ENCODE measurements at regions not wholly inside any gene's neighbourhood (a gene's known extent, or its start where the extent isn't known, plus 50 kb on each side); places are given as distances from the start of the nearest gene placed in this dataset.

- 84% methylated on average over 6 of the region's 6 CpGs for WGBS (ENCODE audit: low lambda C conversion rate, missing lambda C conversion rate)
- H3K27ac ChIP-seq = no peak overlapping the region
- no peaks in the 10 kb centered on the region for H3K27me3 ChIP-seq
- H3K36me3 ChIP-seq (replicated peaks; ENCODE audit: insufficient read depth, low read depth) = no peaks in the 10 kb centered on the region
- no peak overlapping the region for H3K4me3 ChIP-seq
- H3K9me3 ChIP-seq (ENCODE audit: low read depth) = no peaks in the 10 kb centered on the region
- H3K9me2 ChIP-seq (replicated peaks; ENCODE audit: insufficient read depth) = no peaks in the 10 kb centered on the region
- DNase-seq (ENCODE audit: low spot score) = no peak
- no peak overlapping the region for H3K4me2 ChIP-seq
- H4K20me1 ChIP-seq (ENCODE audit: insufficient read depth, poor library complexity, severe bottlenecking) = no peaks in the 10 kb centered on the region
- no peaks in the 10 kb centered on the region for H3K4me1 ChIP-seq (ENCODE audit: insufficient read depth)
- H3K79me2 ChIP-seq = no peaks in the 10 kb centered on the region
- no peak overlapping the region for H2AFZ ChIP-seq
- no peak for TF ChIP-seq CTCF (IDR thresholded peaks at IDR 0.05; ENCODE audit: poor library complexity)
- TF ChIP-seq EZH2phosphoT487 (IDR thresholded peaks at IDR 0.05; ENCODE audit: low read depth, severe bottlenecking, unreplicated experiment) = no peak
- TF ChIP-seq EZH2 (IDR thresholded peaks at IDR 0.05; ENCODE audit: borderline replicate concordance) = no peak
Observed at GRCh38 chr2:128645631-128646030, 327.0 kb upstream of the HS6ST1 start.

- Histone ChIP-seq H3K4me1 (ENCODE audit: insufficient read depth) (no peaks in the 10 kb centered on the region), H3K4me2 (no peak overlapping the region), H3K79me2 (no peaks in the 10 kb centered on the region), H3K27me3 (no peaks in the 10 kb centered on the region), H3K9me2 (replicated peaks; ENCODE audit: insufficient read depth) (no peaks in the 10 kb centered on the region), H2AFZ (no peak overlapping the region), H3K27ac (no peak overlapping the region), H4K20me1 (ENCODE audit: insufficient read depth, poor library complexity, severe bottlenecking) (no peaks in the 10 kb centered on the region), H3K36me3 (replicated peaks; ENCODE audit: insufficient read depth, low read depth) (no peaks in the 10 kb centered on the region), H3K4me3 (no peak overlapping the region), H3K9me3 (ENCODE audit: low read depth) (no peaks in the 10 kb centered on the region)
- TF ChIP-seq EZH2phosphoT487 (IDR thresholded peaks at IDR 0.05; ENCODE audit: low read depth, severe bottlenecking, unreplicated experiment) (no peak), EZH2 (IDR thresholded peaks at IDR 0.05; ENCODE audit: borderline replicate concordance) (no peak), CTCF (IDR thresholded peaks at IDR 0.05; ENCODE audit: poor library complexity) (no peak)
- 92% methylated on average over 11 of the region's 11 CpGs for WGBS (ENCODE audit: low lambda C conversion rate, missing lambda C conversion rate)
- DNase-seq (ENCODE audit: low spot score) = no peak
Observed at GRCh38 chr2:128646091-128646490, 327.4 kb upstream of the HS6ST1 start.

GRCh38 chr2:128646691-128647090 lies 328.0 kb upstream of the HS6ST1 start:
- Histone ChIP-seq H4K20me1 (ENCODE audit: insufficient read depth, poor library complexity, severe bottlenecking) (no peaks in the 10 kb centered on the region), H2AFZ (no peak overlapping the region), H3K79me2 (no peaks in the 10 kb centered on the region), H3K27ac (no peak overlapping the region), H3K27me3 (no peaks in the 10 kb centered on the region), H3K9me3 (ENCODE audit: low read depth) (no peaks in the 10 kb centered on the region), H3K9me2 (replicated peaks; ENCODE audit: insufficient read depth) (no peaks in the 10 kb centered on the region), H3K4me1 (ENCODE audit: insufficient read depth) (no peaks in the 10 kb centered on the region), H3K4me2 (no peak overlapping the region), H3K36me3 (replicated peaks; ENCODE audit: insufficient read depth, low read depth) (no peaks in the 10 kb centered on the region), H3K4me3 (no peak overlapping the region)
- DNase-seq (ENCODE audit: low spot score) = no peak
- TF ChIP-seq EZH2 (IDR thresholded peaks at IDR 0.05; ENCODE audit: borderline replicate concordance) (no peak), CTCF (IDR thresholded peaks at IDR 0.05; ENCODE audit: poor library complexity) (no peak), EZH2phosphoT487 (IDR thresholded peaks at IDR 0.05; ENCODE audit: low read depth, severe bottlenecking, unreplicated experiment) (no peak)
- 78% methylated on average over 3 of the region's 3 CpGs for WGBS (ENCODE audit: low lambda C conversion rate, missing lambda C conversion rate)

GRCh38 chr2:128651000-128651399 lies 332.3 kb upstream of the HS6ST1 start:
- Histone ChIP-seq H3K4me3 (no peak overlapping the region), H4K20me1 (ENCODE audit: insufficient read depth, poor library complexity, severe bottlenecking) (no peaks in the 10 kb centered on the region), H3K27me3 (no peaks in the 10 kb centered on the region), H3K36me3 (replicated peaks; ENCODE audit: insufficient read depth, low read depth) (no peaks in the 10 kb centered on the region), H3K79me2 (no peaks in the 10 kb centered on the region), H3K4me2 (no peak overlapping the region), H2AFZ (no peak overlapping the region), H3K4me1 (ENCODE audit: insufficient read depth) (no peaks in the 10 kb centered on the region), H3K27ac (no peak overlapping the region), H3K9me2 (replicated peaks; ENCODE audit: insufficient read depth) (no peaks in the 10 kb centered on the region), H3K9me3 (ENCODE audit: low read depth) (no peaks in the 10 kb centered on the region)
- TF ChIP-seq EZH2 (IDR thresholded peaks at IDR 0.05; ENCODE audit: borderline replicate concordance) = no peak
- no peak for TF ChIP-seq EZH2phosphoT487 (IDR thresholded peaks at IDR 0.05; ENCODE audit: low read depth, severe bottlenecking, unreplicated experiment)
- no peak for TF ChIP-seq CTCF (IDR thresholded peaks at IDR 0.05; ENCODE audit: poor library complexity)
- WGBS (ENCODE audit: low lambda C conversion rate, missing lambda C conversion rate) = 72% methylated on average over 2 of the region's 2 CpGs
- no peak for DNase-seq (ENCODE audit: low spot score)
